ENCODE measurements at regions not wholly inside any gene's neighbourhood (a gene's known extent, or its start where the extent isn't known, plus 50 kb on each side); places are given as distances from the start of the nearest gene placed in this dataset.

DNA sequence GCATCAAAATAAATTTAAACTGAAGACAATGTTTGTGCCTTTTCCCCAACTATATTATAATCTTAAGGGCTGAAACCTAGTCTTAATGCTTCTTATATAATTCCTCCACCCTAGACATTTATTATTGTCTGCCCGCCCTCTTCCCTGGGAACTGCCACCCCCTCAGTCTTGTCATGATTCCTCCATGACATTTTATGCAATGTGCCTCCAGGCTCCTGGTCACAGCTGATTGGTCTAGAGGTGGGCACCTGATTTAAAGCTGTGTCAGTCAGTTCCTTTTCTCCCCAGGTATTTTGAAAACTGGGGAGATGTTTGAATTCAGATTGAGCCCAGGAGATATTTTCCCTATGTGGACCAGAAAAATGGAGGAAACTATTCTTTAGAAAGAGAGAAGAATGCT, 401.4 kb downstream of the PCNX1 start:
- Histone ChIP-seq H3K4me2 (ENCODE audit: low read depth, low read length, poor library complexity, severe bottlenecking) (no peak overlapping the region), H3K36me3 (ENCODE audit: low read length) (no peaks in the 10 kb centered on the region), H3F3A (ENCODE audit: insufficient read depth) (no peaks in the 10 kb centered on the region), H3K27ac (ENCODE audit: low read depth, low read length) (no peak overlapping the region), H3K9ac (ENCODE audit: low read length) (no peak overlapping the region), H3K9me2 (replicated peaks; ENCODE audit: insufficient read depth, low read length) (no peaks in the 10 kb centered on the region), H3K9me3 (ENCODE audit: insufficient read depth, low read length) (0 out of 2 replicates have a peak, but pooled peaks cover 9% of the 10 kb centered on the region), H3K79me2 (ENCODE audit: insufficient read depth, low read length) (no peaks in the 10 kb centered on the region), H2AFZ (ENCODE audit: low read depth, low read length, severe bottlenecking) (no peak overlapping the region), H3K27me3 (ENCODE audit: low read length) (no peaks in the 10 kb centered on the region), H4K20me1 (ENCODE audit: low read depth, low read length) (no peaks in the 10 kb centered on the region), H3K4me3 (ENCODE audit: insufficient read depth, low read length, poor library complexity, severe bottlenecking) (no peak overlapping the region)
- TF ChIP-seq CTCF (IDR thresholded peaks at IDR 0.05; ENCODE audit: insufficient read depth, low read length, poor library complexity, severe bottlenecking), result no peak
- TF ChIP-seq EZH2phosphoT487 (conservative IDR thresholded peaks at IDR 0.05; ENCODE audit: low read length), result no peak

DNA sequence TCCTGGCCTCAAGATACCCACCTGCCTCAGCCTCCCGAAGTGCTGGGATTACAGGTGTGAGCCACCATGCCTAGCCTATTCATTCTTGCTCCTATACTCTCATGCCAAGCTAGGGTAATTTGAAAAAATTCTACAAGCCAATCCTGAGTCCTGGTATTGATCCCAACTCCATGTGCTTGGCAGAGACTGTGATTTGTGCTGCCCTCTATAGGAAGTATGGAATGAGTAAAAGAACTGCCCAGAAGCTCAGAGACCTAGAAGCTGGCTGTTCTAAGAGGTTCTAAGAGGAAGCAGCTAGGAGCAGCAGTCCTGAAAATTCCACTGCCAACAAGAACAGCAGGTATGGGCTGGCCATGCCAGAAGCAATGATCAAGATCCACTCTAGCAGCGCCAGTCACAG, 402.5 kb downstream of the PCNX1 start:
- Histone ChIP-seq H3K36me3 (ENCODE audit: low read length) (no peaks in the 10 kb centered on the region), H3K27me3 (ENCODE audit: low read length) (no peaks in the 10 kb centered on the region), H3K9me2 (replicated peaks; ENCODE audit: insufficient read depth, low read length) (no peaks in the 10 kb centered on the region), H3K79me2 (ENCODE audit: insufficient read depth, low read length) (no peaks in the 10 kb centered on the region), H2AFZ (ENCODE audit: low read depth, low read length, severe bottlenecking) (no peak overlapping the region), H3K4me2 (ENCODE audit: low read depth, low read length, poor library complexity, severe bottlenecking) (no peak overlapping the region), H3K27ac (ENCODE audit: low read depth, low read length) (no peak overlapping the region), H4K20me1 (ENCODE audit: low read depth, low read length) (no peaks in the 10 kb centered on the region), H3K9ac (ENCODE audit: low read length) (no peak overlapping the region), H3K9me3 (ENCODE audit: insufficient read depth, low read length) (0 out of 2 replicates have a peak, but pooled peaks cover 9% of the 10 kb centered on the region), H3F3A (ENCODE audit: insufficient read depth) (no peaks in the 10 kb centered on the region), H3K4me3 (ENCODE audit: insufficient read depth, low read length, poor library complexity, severe bottlenecking) (no peak overlapping the region)
- no peak for TF ChIP-seq EZH2phosphoT487 (conservative IDR thresholded peaks at IDR 0.05; ENCODE audit: low read length)
- TF ChIP-seq CTCF (IDR thresholded peaks at IDR 0.05; ENCODE audit: insufficient read depth, low read length, poor library complexity, severe bottlenecking), result no peak

- no peak overlapping the region for H2AFZ ChIP-seq (ENCODE audit: low read depth, low read length, severe bottlenecking)
- H3K9me3 ChIP-seq (ENCODE audit: insufficient read depth, low read length), result 0 out of 2 replicates have a peak, but pooled peaks cover 2% of the 10 kb centered on the region
- H3K4me3 ChIP-seq (ENCODE audit: insufficient read depth, low read length, poor library complexity, severe bottlenecking), result no peak overlapping the region
Measured at GRCh38 chr14:71311061-71311460, 403.8 kb downstream of the PCNX1 start.

More at GRCh38 chr14:71311061-71311460, 403.8 kb downstream of the PCNX1 start:
- no peaks in the 10 kb centered on the region for H3K9me2 ChIP-seq (replicated peaks; ENCODE audit: insufficient read depth, low read length)
- no peaks in the 10 kb centered on the region for H3K79me2 ChIP-seq (ENCODE audit: insufficient read depth, low read length)
- H4K20me1 ChIP-seq (ENCODE audit: low read depth, low read length), result no peaks in the 10 kb centered on the region
- no peaks in the 10 kb centered on the region for H3K27me3 ChIP-seq (ENCODE audit: low read length)
- no peak overlapping the region for H3K27ac ChIP-seq (ENCODE audit: low read depth, low read length)
- H3K4me2 ChIP-seq (ENCODE audit: low read depth, low read length, poor library complexity, severe bottlenecking), result no peak overlapping the region
- H3K9ac ChIP-seq (ENCODE audit: low read length), result no peak overlapping the region
- no peaks in the 10 kb centered on the region for H3K36me3 ChIP-seq (ENCODE audit: low read length)
- TF ChIP-seq EZH2phosphoT487 (conservative IDR thresholded peaks at IDR 0.05; ENCODE audit: low read length), result no peak
- TF ChIP-seq CTCF (IDR thresholded peaks at IDR 0.05; ENCODE audit: insufficient read depth, low read length, poor library complexity, severe bottlenecking), result no peak
- H3F3A ChIP-seq (ENCODE audit: insufficient read depth), result no peaks in the 10 kb centered on the region

Measured in SU-DHL-6 (cell line).